GM21717 (cell line): ENCODE measurements at regions not wholly inside any gene's neighbourhood (a gene's known extent, or its start where the extent isn't known, plus 50 kb on each side); places are given as distances from the start of the nearest gene placed in this dataset.
A peak's percentile ranks its signal among the peaks of the same experiment; 100 is the strongest.
"Not testable (repeated sequence)": the region's sequence is repeated elsewhere in the genome, so short reads cannot be mapped to it uniquely, and the experiment has no call there.

Experiments used
- ATAC-seq: cut with Tn5 transposase; IDR thresholded peaks from one replicate; pipeline ENCODE4 v1.9.1; 2021; ENCODE audit warnings: mild to moderate bottlenecking, moderate library complexity; ENCODE audit not compliant: unreplicated experiment

- ATAC-seq: no peak
These were observed 205.4 kb upstream of the SEL1L start for GRCh38 chr14:81738946-81739659.

GRCh38 chr14:81743605-81744004, 210.0 kb upstream of the SEL1L start:
- no peak for ATAC-seq

GRCh38 chr14:81751198-81751597, 217.5 kb upstream of the SEL1L start:
- no peak for ATAC-seq

GRCh38 chr14:81759541-81759940, 225.9 kb upstream of the SEL1L start:
- ATAC-seq: no peak

- ATAC-seq: peak; percentile 53
These were observed 232.1 kb upstream of the SEL1L start for GRCh38 chr14:81765651-81766275.

GRCh38 chr14:81766321-81766915, 232.8 kb upstream of the SEL1L start:
- no peak for ATAC-seq

- ATAC-seq: no peak
These were observed 233.8 kb upstream of the SEL1L start for GRCh38 chr14:81767266-81767995.

GRCh38 chr14:81771651-81772275, 238.1 kb upstream of the SEL1L start:
- ATAC-seq: no peak

- ATAC-seq: no peak
These were observed 238.7 kb upstream of the SEL1L start for GRCh38 chr14:81772381-81772780.

- no peak for ATAC-seq
These were observed 242.9 kb upstream of the SEL1L start for GRCh38 chr14:81776531-81776930.

- ATAC-seq: not testable (repeated sequence)
These were observed 248.1 kb upstream of the SEL1L start for GRCh38 chr14:81781798-81782197.

GRCh38 chr14:81784084-81784483, 250.4 kb upstream of the SEL1L start:
- no peak for ATAC-seq

GRCh38 chr14:81797315-81797714, 263.7 kb upstream of the SEL1L start:
- ATAC-seq: no peak

GRCh38 chr14:81801921-81802320, 268.3 kb upstream of the SEL1L start:
- no peak for ATAC-seq

GRCh38 chr14:81802341-81802740, 268.7 kb upstream of the SEL1L start:
- ATAC-seq: no peak

- ATAC-seq: no peak
These were observed 272.1 kb upstream of the SEL1L start for GRCh38 chr14:81805785-81806184.

GRCh38 chr14:81811705-81812269, 278.1 kb upstream of the SEL1L start:
- ATAC-seq: no peak

- ATAC-seq: no peak
These were observed 284.6 kb upstream of the SEL1L start for GRCh38 chr14:81818271-81818670.

GRCh38 chr14:81819344-81819743, 285.7 kb upstream of the SEL1L start:
- ATAC-seq: no peak

GRCh38 chr14:81819910-81820309, 286.3 kb upstream of the SEL1L start:
- ATAC-seq: no peak

- ATAC-seq: no peak
These were observed 292.4 kb upstream of the SEL1L start for GRCh38 chr14:81826081-81826480.
